CD4-positive, alpha-beta T cell (primary cell): ENCODE measurements at regions not wholly inside any gene's neighbourhood (a gene's known extent, or its start where the extent isn't known, plus 50 kb on each side); places are given as distances from the start of the nearest gene placed in this dataset.

Source experiments
- ATAC-seq: fragments of 200-7000 bp; cut with Tn5 transposase; one replicate; pipeline ENCODE4 v1.10.0; 2022; ENCODE audit warnings: mild to moderate bottlenecking; ENCODE audit not compliant: poor library complexity
- CTCF ChIA-PET: fragments of 350-600 bp; sonication (Branson Sonifier 250); formaldehyde crosslinking; loops from one replicate; lab custom pipeline; 2021; ENCODE audit warnings: antibody characterized with exemption, inconsistent platforms; lab: Charles Lee
- POLR2A ChIA-PET: fragments of 350-600 bp; sonication (Branson Sonifier 250); formaldehyde crosslinking; loops from one replicate; lab custom pipeline; 2021; ENCODE audit warnings: antibody characterized with exemption, inconsistent platforms; lab: Charles Lee
- DNase-seq, 14 experiments: peaks; one replicate each; pipeline ENCODE4 v3.0.0-alpha.2; 2013 to 2020; ENCODE audit warnings: mixed read lengths in 2 of 14
- H3K27ac ChIP-seq, 2 donors: one replicate each; pipeline versions ENCODE4 v1.5.1 to v1.7.0; 2013; ENCODE audit warnings: low read length in 2 of 2, low read depth in 1 of 2, mild to moderate bottlenecking in 1 of 2
- H3K27me3 ChIP-seq, 2 experiments: 1 replicate in 1 of 2; 2 replicates in 1 of 2; pipeline versions ENCODE4 v1.6.1 to v1.7.0; 2013; ENCODE audit warnings: low read length in 2 of 2, control low read depth in 1 of 2, mild to moderate bottlenecking in 1 of 2, moderate library complexity in 1 of 2; ENCODE audit not compliant: insufficient read depth in 2 of 2, control insufficient read depth in 1 of 2
- H3K36me3 ChIP-seq: one replicate; pipeline ENCODE4 v1.6.1; 2013; ENCODE audit warnings: low read length, control low read depth; ENCODE audit not compliant: insufficient read depth
- H3K4me1 ChIP-seq: one replicate; pipeline ENCODE4 v1.6.1; 2013; ENCODE audit warnings: low read length, control low read depth; ENCODE audit not compliant: insufficient read depth
- H3K4me3 ChIP-seq: one replicate; pipeline ENCODE4 v1.5.1; 2013; ENCODE audit warnings: mild to moderate bottlenecking, low read length, moderate library complexity
- H3K9me3 ChIP-seq, 2 experiments: 1 replicate in 1 of 2; 2 replicates in 1 of 2; pipeline versions ENCODE4 v1.6.1 to v1.7.0; 2013; ENCODE audit warnings: low read length in 2 of 2, mild to moderate bottlenecking in 2 of 2, control low read depth in 1 of 2, moderate library complexity in 1 of 2; ENCODE audit not compliant: control insufficient read depth in 1 of 2, insufficient read depth in 1 of 2
- H3K27ac Mint-ChIP-seq: one replicate; pipeline ENCODE4 v1.8.0; 2020; ENCODE audit warnings: mixed read lengths
- H3K27me3 Mint-ChIP-seq: one replicate; pipeline ENCODE4 v1.8.0; 2021; ENCODE audit warnings: mixed read lengths
- H3K36me3 Mint-ChIP-seq: one replicate; pipeline ENCODE4 v1.8.0; 2021; ENCODE audit warnings: low read depth, mixed read lengths
- H3K4me1 Mint-ChIP-seq: one replicate; pipeline ENCODE4 v1.8.0; 2021; ENCODE audit warnings: low read depth, mixed read lengths
- H3K4me3 Mint-ChIP-seq: one replicate; pipeline ENCODE4 v1.8.0; 2020; ENCODE audit warnings: mild to moderate bottlenecking, mixed read lengths
- H3K9me3 Mint-ChIP-seq: one replicate; pipeline ENCODE4 v1.8.0; 2020; ENCODE audit warnings: mixed read lengths
- intact Hi-C, 2 experiments: fragments of 100-400 bp; cut with DNase I in 1 of 2; cut with micrococcal nuclease in 1 of 2; formaldehyde crosslinking; loops; one replicate each; pipeline versions ENCODE4 v1.15.1 to v1.9.0; 2023 to 2025; cut with DNase I, micrococcal nuclease
- TF ChIP-seq, protein P1 (sequence below): fragments of 200-600 bp; IDR thresholded peaks from one replicate; pipeline ENCODE4 v1.8.0; 2022; ENCODE audit warnings: antibody characterized with exemption, mild to moderate bottlenecking

DNA sequence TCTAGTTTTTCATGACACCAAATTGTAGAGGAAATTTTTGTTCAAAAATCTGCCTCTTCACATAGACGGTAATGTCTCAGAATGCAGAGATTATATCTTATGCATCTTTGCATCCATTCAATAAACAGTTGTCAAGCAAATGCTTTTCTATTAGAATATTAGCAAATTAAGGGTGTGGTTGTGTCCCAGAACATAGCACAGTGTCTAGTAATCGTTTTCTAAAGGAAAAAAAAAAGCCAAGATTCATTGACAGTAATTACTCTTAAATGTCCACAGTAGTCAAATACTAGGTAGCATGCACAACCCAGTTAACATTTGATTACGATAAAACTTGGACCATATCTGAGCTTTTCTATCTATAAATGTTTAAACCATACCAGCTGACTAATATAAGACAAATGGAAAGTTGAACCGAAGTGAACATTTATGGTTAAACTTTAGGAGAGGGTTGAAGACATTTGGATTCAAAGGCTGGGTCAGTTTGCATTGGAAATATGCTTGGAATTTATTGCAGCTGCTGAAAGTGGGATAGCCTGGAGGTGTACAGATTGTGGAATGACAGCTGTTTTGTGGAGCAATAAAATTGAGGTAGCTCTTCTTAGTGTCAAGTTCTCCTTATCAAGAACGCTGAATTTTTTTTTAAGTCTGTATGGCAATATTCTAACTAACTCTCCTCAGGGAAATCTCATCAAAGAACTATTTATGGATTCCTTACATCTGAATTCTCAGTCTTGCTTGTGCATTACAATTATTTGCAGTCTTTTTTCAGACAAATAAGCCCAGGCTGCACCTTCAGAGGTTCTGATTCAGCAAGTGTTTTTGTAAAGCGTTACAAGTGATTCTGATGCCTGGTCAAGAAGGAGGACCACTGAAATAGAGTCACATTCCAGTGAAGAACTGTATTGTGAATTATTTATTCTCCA is 66.7 kb upstream of the ATP2B1 start:
- TF ChIP-seq, protein P1, sequence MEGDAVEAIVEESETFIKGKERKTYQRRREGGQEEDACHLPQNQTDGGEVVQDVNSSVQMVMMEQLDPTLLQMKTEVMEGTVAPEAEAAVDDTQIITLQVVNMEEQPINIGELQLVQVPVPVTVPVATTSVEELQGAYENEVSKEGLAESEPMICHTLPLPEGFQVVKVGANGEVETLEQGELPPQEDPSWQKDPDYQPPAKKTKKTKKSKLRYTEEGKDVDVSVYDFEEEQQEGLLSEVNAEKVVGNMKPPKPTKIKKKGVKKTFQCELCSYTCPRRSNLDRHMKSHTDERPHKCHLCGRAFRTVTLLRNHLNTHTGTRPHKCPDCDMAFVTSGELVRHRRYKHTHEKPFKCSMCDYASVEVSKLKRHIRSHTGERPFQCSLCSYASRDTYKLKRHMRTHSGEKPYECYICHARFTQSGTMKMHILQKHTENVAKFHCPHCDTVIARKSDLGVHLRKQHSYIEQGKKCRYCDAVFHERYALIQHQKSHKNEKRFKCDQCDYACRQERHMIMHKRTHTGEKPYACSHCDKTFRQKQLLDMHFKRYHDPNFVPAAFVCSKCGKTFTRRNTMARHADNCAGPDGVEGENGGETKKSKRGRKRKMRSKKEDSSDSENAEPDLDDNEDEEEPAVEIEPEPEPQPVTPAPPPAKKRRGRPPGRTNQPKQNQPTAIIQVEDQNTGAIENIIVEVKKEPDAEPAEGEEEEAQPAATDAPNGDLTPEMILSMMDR: no peak
- H3K4me1 Mint-ChIP-seq: peaks cover 3% of the 10 kb centered on the region
- no peak overlapping the region for H3K27ac Mint-ChIP-seq
- ATAC-seq: no peak
- intact Hi-C loops: no loop called here
- H3K9me3 Mint-ChIP-seq: peaks cover 3% of the 10 kb centered on the region
- POLR2A ChIA-PET: no interaction called here
- Histone ChIP-seq H3K27me3 (no peaks in the 10 kb centered on the region), H3K4me1 (peaks cover 1% of the 10 kb centered on the region), H3K9me3 (no peaks in the 10 kb centered on the region), H3K36me3 (no peaks in the 10 kb centered on the region), H3K27ac (no peak overlapping the region), H3K4me3 (no peak overlapping the region)
- CTCF ChIA-PET: interaction anchor here (0.6 kb wide), 1 partner anchor 78 kb away, joined by 3 read pairs; no protein-coding TSS in a partner anchor
- H3K27me3 Mint-ChIP-seq: no peaks in the 10 kb centered on the region
- no peaks in the 10 kb centered on the region for H3K36me3 Mint-ChIP-seq
- no peak overlapping the region for H3K4me3 Mint-ChIP-seq
- DNase-seq: no peak

DNA sequence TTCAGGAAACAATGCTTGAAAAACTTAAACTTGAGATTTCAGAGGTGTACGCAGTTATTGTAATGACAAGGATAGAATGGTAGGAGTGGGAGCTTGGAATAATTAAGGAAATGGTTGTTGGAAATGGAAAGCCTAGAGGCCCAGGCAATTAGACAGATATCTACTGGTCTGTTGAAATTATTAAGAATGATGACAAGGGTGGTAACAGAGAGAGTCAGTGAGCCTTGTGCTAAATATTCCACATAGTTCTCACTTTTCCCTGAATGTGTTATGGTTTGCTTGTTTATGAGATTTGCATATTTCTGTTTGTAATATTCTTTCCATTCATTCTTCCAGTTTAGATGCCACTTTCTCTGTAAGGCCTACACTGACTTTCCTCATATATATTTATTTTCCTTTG is 66.0 kb upstream of the ATP2B1 start:
- Mint-ChIP-seq H3K9me3 (peaks cover 3% of the 10 kb centered on the region), H3K27ac (no peak overlapping the region), H3K4me3 (no peak overlapping the region), H3K4me1 (peaks cover 8% of the 10 kb centered on the region), H3K27me3 (no peaks in the 10 kb centered on the region), H3K36me3 (no peaks in the 10 kb centered on the region)
- CTCF ChIA-PET: no interaction called here
- Histone ChIP-seq H3K4me3 (no peak overlapping the region), H3K36me3 (no peaks in the 10 kb centered on the region), H3K27ac (no peak overlapping the region), H3K4me1 (peaks cover 6% of the 10 kb centered on the region), H3K9me3 (no peaks in the 10 kb centered on the region), H3K27me3 (no peaks in the 10 kb centered on the region)
- intact Hi-C loops: no loop called here
- DNase-seq: no peak
- TF ChIP-seq, protein P1: no peak
- ATAC-seq: no peak
- POLR2A ChIA-PET: no interaction called here

DNA sequence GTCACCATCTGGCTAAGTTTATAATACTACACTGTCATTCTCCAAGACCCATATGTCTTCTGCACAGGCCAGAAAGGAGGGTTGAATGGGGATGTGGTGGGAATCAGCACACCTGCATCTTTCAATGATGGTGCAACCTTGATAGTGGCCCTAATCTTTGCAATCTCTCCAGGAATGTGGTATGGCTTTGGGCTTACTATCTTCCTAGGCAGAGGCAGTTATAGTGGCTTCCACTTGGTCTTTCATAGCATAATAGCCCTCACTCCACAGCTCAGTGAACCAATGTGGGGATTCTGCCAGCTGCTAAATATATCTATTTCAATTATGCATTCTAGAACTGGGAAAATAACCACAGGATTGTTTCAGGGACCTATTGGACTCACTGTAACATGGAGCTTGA is 61.8 kb upstream of the ATP2B1 start:
- peaks cover 6% of the 10 kb centered on the region for H3K9me3 Mint-ChIP-seq
- peaks cover 27% of the 10 kb centered on the region for H3K4me1 Mint-ChIP-seq
- H3K4me1 ChIP-seq: peaks cover 13% of the 10 kb centered on the region
- POLR2A ChIA-PET: no interaction called here
- DNase-seq (no peak), ATAC-seq (no peak)
- no peaks in the 10 kb centered on the region for H3K27me3 ChIP-seq
- no peaks in the 10 kb centered on the region for H3K36me3 ChIP-seq
- H3K4me3 ChIP-seq: no peak overlapping the region
- intact Hi-C loops: no loop called here
- no peaks in the 10 kb centered on the region for H3K9me3 ChIP-seq
- H3K27ac Mint-ChIP-seq: no peak overlapping the region
- CTCF ChIA-PET: no interaction called here
- no peaks in the 10 kb centered on the region for H3K27me3 Mint-ChIP-seq
- no peak overlapping the region for H3K4me3 Mint-ChIP-seq
- H3K36me3 Mint-ChIP-seq: no peaks in the 10 kb centered on the region
- TF ChIP-seq, protein P1: no peak
- no peak overlapping the region for H3K27ac ChIP-seq
